ENCODE measurements at regions not wholly inside any gene's neighbourhood (a gene's known extent, or its start where the extent isn't known, plus 50 kb on each side); places are given as distances from the start of the nearest gene placed in this dataset.

DNA sequence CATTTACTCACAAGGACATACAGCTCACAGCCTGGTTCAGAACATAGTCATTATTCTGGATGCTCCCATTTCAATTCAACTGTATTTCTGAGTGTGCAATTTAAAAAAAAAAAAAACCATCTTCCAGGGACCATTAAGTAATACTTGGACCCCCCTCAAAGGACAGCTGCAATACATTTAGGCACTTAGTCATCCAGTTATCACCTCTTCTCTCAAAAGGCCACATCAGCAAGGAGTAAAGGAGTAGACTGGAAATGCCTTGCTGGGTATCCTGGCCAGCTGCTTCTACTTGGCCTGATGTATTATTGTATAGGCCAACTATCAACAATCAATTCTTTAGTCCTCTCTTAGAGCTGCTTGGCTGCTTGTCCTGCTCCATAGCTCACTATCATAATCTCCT lies 211.4 kb upstream of the SETMAR start:
- TF ChIP-seq, protein P1, sequence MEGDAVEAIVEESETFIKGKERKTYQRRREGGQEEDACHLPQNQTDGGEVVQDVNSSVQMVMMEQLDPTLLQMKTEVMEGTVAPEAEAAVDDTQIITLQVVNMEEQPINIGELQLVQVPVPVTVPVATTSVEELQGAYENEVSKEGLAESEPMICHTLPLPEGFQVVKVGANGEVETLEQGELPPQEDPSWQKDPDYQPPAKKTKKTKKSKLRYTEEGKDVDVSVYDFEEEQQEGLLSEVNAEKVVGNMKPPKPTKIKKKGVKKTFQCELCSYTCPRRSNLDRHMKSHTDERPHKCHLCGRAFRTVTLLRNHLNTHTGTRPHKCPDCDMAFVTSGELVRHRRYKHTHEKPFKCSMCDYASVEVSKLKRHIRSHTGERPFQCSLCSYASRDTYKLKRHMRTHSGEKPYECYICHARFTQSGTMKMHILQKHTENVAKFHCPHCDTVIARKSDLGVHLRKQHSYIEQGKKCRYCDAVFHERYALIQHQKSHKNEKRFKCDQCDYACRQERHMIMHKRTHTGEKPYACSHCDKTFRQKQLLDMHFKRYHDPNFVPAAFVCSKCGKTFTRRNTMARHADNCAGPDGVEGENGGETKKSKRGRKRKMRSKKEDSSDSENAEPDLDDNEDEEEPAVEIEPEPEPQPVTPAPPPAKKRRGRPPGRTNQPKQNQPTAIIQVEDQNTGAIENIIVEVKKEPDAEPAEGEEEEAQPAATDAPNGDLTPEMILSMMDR (IDR thresholded peaks at IDR 0.05) = no peak
- TF ChIP-seq POLR2A (IDR thresholded peaks at IDR 0.05) = no peak
- Histone ChIP-seq H3K36me3 (no peaks in the 10 kb centered on the region), H3K4me1 (no peaks in the 10 kb centered on the region), H3K9me3 (no peaks in the 10 kb centered on the region), H3K4me3 (no peak overlapping the region), H3K27ac (no peak overlapping the region), H3K27me3 (no peaks in the 10 kb centered on the region)
- no peak for DNase-seq
- intact Hi-C loops (cut with DNase I) = no loop called here
- ATAC-seq = no peak

DNA sequence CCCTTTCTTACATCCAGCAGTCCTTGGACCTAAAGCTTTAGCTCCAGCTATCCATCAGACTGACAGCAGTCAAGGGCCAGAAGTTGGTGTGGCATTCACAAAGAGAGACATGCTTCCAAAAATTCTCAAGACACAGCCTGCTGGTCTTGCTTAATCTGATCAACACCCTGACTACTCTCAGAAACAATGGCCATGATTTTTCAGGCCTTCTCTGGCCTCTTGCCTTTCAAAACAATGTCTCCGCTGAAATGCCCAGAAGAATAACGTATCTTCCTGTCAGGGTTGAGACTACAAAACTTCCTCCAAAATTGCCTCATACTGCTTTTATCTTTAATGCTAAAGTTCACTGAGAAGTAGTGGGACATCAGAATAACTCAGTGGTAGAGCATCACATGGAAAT lies 205.4 kb upstream of the SETMAR start:
- Histone ChIP-seq H3K36me3 (no peaks in the 10 kb centered on the region), H3K4me1 (peaks cover 0 to 3% (median 0%) of the 10 kb centered on the region in 12 donors), H3K27ac (no peak overlapping the region), H3K27me3 (no peaks in the 10 kb centered on the region), H3K4me3 (no peak overlapping the region), H3K9me3 (peaks cover 0 to 25% (median 4%) of the 10 kb centered on the region in 12 donors)
- WGBS, 4 donors = 44 to 62% (median 51%) methylated on average over 2 of the region's 2 CpGs
- no peak for DNase-seq
- ATAC-seq = peak in 2 of 4 donors; percentile 42 to 50
- intact Hi-C loops (cut with DNase I) = no loop called here
- no peak for TF ChIP-seq POLR2A (IDR thresholded peaks at IDR 0.05)
- TF ChIP-seq, protein P1 (IDR thresholded peaks at IDR 0.05) = no peak

DNA sequence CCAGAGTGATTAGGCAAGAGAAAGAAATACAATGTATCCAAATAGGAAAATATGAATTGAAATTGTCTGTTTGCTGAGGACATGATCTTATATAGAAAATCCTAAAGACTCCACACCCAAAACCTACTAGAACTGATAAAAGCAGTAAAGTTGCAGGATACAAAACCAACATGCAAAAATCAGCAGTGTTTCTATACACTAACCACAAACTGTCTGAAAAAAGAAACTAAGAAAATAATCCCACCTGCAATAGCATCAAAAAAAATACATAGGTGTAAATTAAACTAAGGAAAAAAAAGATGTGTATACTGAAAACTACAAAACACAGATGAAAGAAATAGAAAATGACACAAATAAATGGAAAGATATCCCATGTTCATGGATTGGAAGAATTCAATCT lies 203.6 kb upstream of the SETMAR start:
- Histone ChIP-seq H3K4me1 (peaks cover 0 to 3% (median 0%) of the 10 kb centered on the region in 12 donors), H3K27ac (no peak overlapping the region), H3K27me3 (no peaks in the 10 kb centered on the region), H3K4me3 (no peak overlapping the region), H3K36me3 (no peaks in the 10 kb centered on the region), H3K9me3 (peaks cover 0 to 25% (median 4%) of the 10 kb centered on the region in 12 donors)
- TF ChIP-seq, protein P1 (IDR thresholded peaks at IDR 0.05) = no peak
- TF ChIP-seq POLR2A (IDR thresholded peaks at IDR 0.05) = no peak
- intact Hi-C loops (cut with DNase I) = no loop called here
- no peak for ATAC-seq
- DNase-seq = no peak

GRCh38 chr3:4107430-4107829 lies 195.7 kb upstream of the SETMAR start:
- 70 to 77% (median 76%) methylated on average over 3 of the region's 3 CpGs for WGBS, 4 donors
- TF ChIP-seq POLR2A (IDR thresholded peaks at IDR 0.05) = no peak
- TF ChIP-seq, protein P1 (IDR thresholded peaks at IDR 0.05) = no peak
- Histone ChIP-seq H3K9me3 (no peaks in the 10 kb centered on the region), H3K27ac (no peak overlapping the region), H3K4me3 (no peak overlapping the region), H3K27me3 (no peaks in the 10 kb centered on the region), H3K4me1 (no peaks in the 10 kb centered on the region), H3K36me3 (no peaks in the 10 kb centered on the region)
- DNase-seq (no peak), ATAC-seq (no peak)
- intact Hi-C loops (cut with DNase I) = no loop called here

Data from heart left ventricle (tissue), 16 donors.